BE2C (cell line): ENCODE measurements at regions not wholly inside any gene's neighbourhood (a gene's known extent, or its start where the extent isn't known, plus 50 kb on each side); places are given as distances from the start of the nearest gene placed in this dataset.
"Not testable (repeated sequence)": the region's sequence is repeated elsewhere in the genome, so short reads cannot be mapped to it uniquely, and the experiment has no call there.

Experiments
- DNase-seq: peaks from one replicate; pipeline ENCODE4 v3.0.0-alpha.2; 2020
- H3K27me3 ChIP-seq: fragments of 250-450 bp; sonication (Bioruptor Pico); 2 replicates; pipeline ENCODE4 v1.5.1; 2020; ENCODE audit warnings: mild to moderate bottlenecking
- H3K36me3 ChIP-seq: fragments of 250-450 bp; sonication (Bioruptor Pico); 2 replicates; pipeline ENCODE4 v1.5.1; 2020; ENCODE audit warnings: mild to moderate bottlenecking
- H3K4me1 ChIP-seq: fragments of 250-450 bp; sonication (Bioruptor Pico); 2 replicates; pipeline ENCODE4 v1.5.1; 2020
- H3K4me3 ChIP-seq: 2 replicates; pipeline ENCODE4 v1.5.1; 2011; ENCODE audit warnings: low read depth, low read length
- H3K9me3 ChIP-seq: fragments of 250-450 bp; sonication (Bioruptor Pico); 2 replicates; pipeline ENCODE4 v1.5.1; 2020
- TF ChIP-seq, protein P1 (sequence below): IDR thresholded peaks from 2 replicates; pipeline ENCODE4 v1.5.1; 2012; ENCODE audit warnings: mild to moderate bottlenecking, low read depth, low read length

DNA sequence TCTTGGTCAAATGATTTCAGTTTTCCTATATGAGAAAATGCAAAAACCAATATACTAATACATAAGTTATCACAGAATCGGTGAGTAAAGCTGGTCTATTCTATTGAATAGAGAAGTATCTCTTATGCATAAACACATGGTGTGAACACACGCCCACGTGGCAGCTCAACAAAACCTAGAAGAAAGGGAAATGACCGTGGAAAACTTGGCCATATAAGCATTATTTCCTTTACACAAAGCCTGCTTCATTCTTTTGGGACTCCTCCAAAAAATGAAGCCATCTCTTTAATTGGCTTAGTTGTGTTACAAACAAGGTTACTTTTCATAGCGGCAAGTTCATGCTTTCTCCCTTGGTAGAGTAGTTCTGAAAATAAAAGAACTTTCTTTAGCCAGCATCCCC lies 183.2 kb downstream of the TMEM161B start:
- Histone ChIP-seq H3K4me3 (no peak overlapping the region), H3K4me1 (no peaks in the 10 kb centered on the region), H3K36me3 (no peaks in the 10 kb centered on the region), H3K27me3 (no peaks in the 10 kb centered on the region), H3K9me3 (no peaks in the 10 kb centered on the region)
- DNase-seq, result no peak
- TF ChIP-seq, protein P1, sequence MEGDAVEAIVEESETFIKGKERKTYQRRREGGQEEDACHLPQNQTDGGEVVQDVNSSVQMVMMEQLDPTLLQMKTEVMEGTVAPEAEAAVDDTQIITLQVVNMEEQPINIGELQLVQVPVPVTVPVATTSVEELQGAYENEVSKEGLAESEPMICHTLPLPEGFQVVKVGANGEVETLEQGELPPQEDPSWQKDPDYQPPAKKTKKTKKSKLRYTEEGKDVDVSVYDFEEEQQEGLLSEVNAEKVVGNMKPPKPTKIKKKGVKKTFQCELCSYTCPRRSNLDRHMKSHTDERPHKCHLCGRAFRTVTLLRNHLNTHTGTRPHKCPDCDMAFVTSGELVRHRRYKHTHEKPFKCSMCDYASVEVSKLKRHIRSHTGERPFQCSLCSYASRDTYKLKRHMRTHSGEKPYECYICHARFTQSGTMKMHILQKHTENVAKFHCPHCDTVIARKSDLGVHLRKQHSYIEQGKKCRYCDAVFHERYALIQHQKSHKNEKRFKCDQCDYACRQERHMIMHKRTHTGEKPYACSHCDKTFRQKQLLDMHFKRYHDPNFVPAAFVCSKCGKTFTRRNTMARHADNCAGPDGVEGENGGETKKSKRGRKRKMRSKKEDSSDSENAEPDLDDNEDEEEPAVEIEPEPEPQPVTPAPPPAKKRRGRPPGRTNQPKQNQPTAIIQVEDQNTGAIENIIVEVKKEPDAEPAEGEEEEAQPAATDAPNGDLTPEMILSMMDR, result no peak

DNA sequence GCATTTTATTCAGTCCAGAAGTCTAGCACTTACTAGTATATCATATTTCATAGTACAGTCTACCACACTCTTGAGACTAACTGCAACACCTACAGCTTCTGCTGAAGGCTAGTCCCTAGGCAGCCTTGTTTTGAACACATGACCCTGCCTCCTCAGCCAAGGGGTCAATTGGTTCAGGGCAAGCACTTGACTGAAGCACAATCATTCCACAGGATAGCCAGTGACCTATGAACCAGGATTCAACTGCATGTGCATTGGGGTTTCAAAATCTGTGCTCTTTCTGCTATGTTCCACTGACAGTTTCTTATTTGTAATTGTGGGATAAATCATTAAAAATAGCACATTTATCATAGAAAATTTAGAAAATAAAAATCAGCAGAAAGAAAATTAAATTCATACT lies 186.8 kb downstream of the TMEM161B start:
- Histone ChIP-seq H3K27me3 (no peaks in the 10 kb centered on the region), H3K9me3 (no peaks in the 10 kb centered on the region), H3K4me1 (no peaks in the 10 kb centered on the region), H3K36me3 (no peaks in the 10 kb centered on the region), H3K4me3 (no peak overlapping the region)
- TF ChIP-seq, protein P1, result no peak
- DNase-seq, result no peak

DNA sequence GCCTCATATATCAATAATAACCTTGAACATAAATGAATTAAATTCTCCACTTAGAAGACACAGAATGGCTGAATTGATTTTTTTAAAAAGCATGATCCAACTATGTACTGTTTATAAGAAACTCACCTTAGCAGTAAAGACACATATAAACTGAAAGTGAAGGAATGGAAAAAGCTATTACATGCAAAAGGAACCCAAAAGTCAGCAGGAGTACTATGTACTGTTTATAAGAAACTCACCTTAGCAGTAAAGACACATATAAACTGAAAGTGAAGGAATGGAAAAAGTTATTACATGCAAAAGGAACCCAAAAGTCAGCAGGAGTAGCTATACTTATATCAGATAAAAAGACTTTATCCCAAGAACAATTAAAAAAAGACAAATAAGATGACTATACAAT lies 204.8 kb downstream of the TMEM161B start:
- Histone ChIP-seq H3K4me3 (no peak overlapping the region), H3K36me3 (no peaks in the 10 kb centered on the region), H3K27me3 (no peaks in the 10 kb centered on the region), H3K4me1 (no peaks in the 10 kb centered on the region), H3K9me3 (no peaks in the 10 kb centered on the region)
- DNase-seq, result no peak
- TF ChIP-seq, protein P1, result no peak

DNA sequence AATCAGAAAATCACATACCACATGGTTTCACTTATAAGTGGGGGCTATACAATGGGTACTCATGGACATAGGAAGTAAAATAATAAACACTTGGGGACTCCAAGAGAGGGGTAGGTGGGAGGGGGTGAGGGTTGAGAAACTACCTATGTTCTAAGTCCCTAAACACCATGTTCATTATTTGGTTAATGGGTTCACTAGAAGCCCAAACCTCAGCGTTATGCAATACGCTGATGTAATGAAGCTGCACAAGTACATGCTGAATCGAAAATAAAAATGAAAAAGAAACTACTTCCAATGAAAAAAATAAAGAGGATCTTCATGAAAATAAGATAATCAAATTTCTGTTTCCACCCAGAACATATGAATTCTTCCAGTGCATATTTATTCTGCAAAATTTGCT lies 208.5 kb downstream of the TMEM161B start:
- Histone ChIP-seq H3K4me3 (no peak overlapping the region), H3K36me3 (no peaks in the 10 kb centered on the region), H3K27me3 (no peaks in the 10 kb centered on the region), H3K9me3 (no peaks in the 10 kb centered on the region), H3K4me1 (no peaks in the 10 kb centered on the region)
- TF ChIP-seq, protein P1, result no peak
- DNase-seq, result no peak

DNA sequence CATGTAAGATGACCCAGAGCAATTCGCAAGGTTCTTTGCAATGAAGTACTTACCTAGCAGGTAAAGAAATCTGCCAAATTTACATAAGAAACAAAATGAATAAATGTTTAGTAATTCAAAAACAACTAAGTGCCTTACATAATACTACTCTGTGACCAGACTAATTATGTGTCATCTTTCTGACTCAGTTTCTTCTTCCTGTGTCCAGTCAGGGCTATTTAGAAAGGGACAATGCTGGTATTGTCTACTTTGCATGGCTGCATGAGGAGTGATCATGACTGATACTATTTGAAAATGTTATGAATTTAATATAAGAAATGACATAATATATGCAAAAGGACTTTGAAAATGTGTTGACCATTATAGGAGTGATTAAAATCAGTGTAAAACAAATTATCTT lies 210.0 kb downstream of the TMEM161B start:
- H3K27me3 ChIP-seq, result no peaks in the 10 kb centered on the region
- H3K9me3 ChIP-seq, result no peaks in the 10 kb centered on the region
- no peak for DNase-seq
- H3K4me1 ChIP-seq, result no peaks in the 10 kb centered on the region
- TF ChIP-seq, protein P1, result no peak
- no peak overlapping the region for H3K4me3 ChIP-seq
- H3K36me3 ChIP-seq, result no peaks in the 10 kb centered on the region

DNA sequence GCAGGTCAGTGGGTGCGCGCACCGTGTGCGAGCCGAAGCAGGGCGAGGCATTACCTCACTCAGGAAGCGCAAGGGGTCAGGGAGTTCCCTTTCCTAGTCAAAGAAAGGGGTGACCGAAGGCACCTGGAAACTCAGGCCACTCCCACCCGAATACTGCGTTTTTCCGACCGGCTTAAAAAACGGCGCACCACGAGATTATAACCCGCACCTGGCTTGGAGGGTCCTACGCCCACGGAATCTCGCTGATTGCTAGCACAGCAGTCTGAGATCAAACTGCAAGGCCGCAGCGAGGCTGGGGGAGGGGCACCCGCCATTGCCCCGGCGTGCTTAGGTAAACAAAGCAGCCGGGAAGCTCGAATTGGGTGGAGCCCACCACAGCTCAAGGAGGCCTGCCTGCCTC lies 216.2 kb downstream of the TMEM161B start:
- not testable (repeated sequence) for H3K9me3 ChIP-seq, H3K4me1 ChIP-seq, H3K36me3 ChIP-seq, DNase-seq, H3K4me3 ChIP-seq, H3K27me3 ChIP-seq

DNA sequence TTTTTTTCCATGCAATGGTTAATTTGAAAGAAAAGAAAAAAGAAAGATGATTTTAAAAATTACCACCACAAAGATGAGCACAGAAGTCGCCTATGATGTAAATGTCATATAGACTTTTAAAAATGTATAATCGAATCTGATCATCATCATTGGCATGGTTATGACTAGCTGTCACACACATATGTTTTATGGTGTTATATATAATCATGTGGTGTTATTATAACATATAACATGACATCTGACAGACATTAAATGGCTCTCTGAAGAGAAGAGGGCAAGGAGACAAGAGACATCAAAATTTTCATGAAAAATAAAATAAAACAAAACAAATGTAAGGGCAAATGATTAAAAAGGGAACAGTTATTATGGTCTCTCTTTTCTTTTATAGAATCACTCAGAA lies 217.5 kb downstream of the TMEM161B start:
- TF ChIP-seq, protein P1, result no peak
- H3K36me3 ChIP-seq, result no peaks in the 10 kb centered on the region

More for the DNA sequence above, 217.5 kb downstream of the TMEM161B start:
- Histone ChIP-seq H3K4me3 (no peak overlapping the region), H3K4me1 (no peaks in the 10 kb centered on the region), H3K9me3 (no peaks in the 10 kb centered on the region), H3K27me3 (no peaks in the 10 kb centered on the region)
- no peak for DNase-seq
